ENCODE measurements at regions not wholly inside any gene's neighbourhood (a gene's known extent, or its start where the extent isn't known, plus 50 kb on each side); places are given as distances from the start of the nearest gene placed in this dataset.

DNA sequence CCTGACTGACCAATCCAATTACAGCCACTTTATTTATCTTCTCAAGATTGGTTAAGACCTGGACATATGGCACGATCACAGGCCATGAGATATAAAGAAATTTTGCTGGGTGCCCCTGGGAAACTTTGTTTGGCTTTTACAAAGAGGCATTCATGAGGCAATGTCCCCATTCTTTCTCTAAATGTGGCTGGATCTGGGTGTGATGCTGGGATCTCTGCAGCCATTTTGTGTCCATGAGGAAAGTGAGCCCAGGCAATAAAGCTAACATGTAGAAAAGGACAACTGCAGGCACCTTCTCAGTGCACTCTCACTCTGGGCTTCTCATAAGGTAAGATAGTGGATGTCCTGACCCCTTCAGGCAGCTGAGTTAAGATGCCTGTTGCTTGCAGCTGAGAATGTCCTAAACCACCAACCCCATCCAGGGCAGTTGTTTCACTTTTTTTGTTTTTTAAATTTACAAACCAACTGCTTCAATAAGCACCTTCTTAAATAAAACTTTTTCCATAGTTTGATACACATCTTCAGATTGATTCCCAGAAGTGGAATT lies 372.3 kb downstream of the MIAT start:
- TF ChIP-seq, protein P1, sequence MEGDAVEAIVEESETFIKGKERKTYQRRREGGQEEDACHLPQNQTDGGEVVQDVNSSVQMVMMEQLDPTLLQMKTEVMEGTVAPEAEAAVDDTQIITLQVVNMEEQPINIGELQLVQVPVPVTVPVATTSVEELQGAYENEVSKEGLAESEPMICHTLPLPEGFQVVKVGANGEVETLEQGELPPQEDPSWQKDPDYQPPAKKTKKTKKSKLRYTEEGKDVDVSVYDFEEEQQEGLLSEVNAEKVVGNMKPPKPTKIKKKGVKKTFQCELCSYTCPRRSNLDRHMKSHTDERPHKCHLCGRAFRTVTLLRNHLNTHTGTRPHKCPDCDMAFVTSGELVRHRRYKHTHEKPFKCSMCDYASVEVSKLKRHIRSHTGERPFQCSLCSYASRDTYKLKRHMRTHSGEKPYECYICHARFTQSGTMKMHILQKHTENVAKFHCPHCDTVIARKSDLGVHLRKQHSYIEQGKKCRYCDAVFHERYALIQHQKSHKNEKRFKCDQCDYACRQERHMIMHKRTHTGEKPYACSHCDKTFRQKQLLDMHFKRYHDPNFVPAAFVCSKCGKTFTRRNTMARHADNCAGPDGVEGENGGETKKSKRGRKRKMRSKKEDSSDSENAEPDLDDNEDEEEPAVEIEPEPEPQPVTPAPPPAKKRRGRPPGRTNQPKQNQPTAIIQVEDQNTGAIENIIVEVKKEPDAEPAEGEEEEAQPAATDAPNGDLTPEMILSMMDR (IDR thresholded peaks at IDR 0.05) = no peak
- TF ChIP-seq POLR2A (IDR thresholded peaks at IDR 0.05) = no peak

Measured in prostate gland (tissue), 2 donors.